AG04450 (cell line): ENCODE measurements at regions not wholly inside any gene's neighbourhood (a gene's known extent, or its start where the extent isn't known, plus 50 kb on each side); places are given as distances from the start of the nearest gene placed in this dataset.

Source experiments
- CTCF ChIA-PET: fragments of 300-600, 350-600 bp; formaldehyde crosslinking; extraction: SDS; loops from one replicate; lab custom pipeline; 2022; ENCODE audit warnings: antibody characterized with exemption, inconsistent platforms; lab: Charles Lee
- POLR2A ChIA-PET: fragments of 350-600 bp; formaldehyde crosslinking; extraction: SDS; loops from one replicate; lab custom pipeline; 2021; ENCODE audit warnings: antibody characterized with exemption, inconsistent platforms; lab: Yijun Ruan, JAX
- DNase-seq: peaks from one replicate; pipeline ENCODE4 v3.0.0-alpha.2; 2011; ENCODE audit warnings: low read depth, low spot score
- H3K27ac ChIP-seq: one replicate; pipeline ENCODE4 v1.5.1; 2012; ENCODE audit warnings: low read depth, low read length, control low read depth
- H3K27me3 ChIP-seq: one replicate; pipeline ENCODE4 v1.6.0; 2012; ENCODE audit warnings: low read length; ENCODE audit not compliant: control insufficient read depth, insufficient read depth
- H3K4me3 ChIP-seq: 2 replicates; pipeline ENCODE4 v1.5.1; 2011; ENCODE audit warnings: mild to moderate bottlenecking, low read depth, low read length, control low read depth
- H3K9me3 ChIP-seq: 2 replicates; pipeline ENCODE4 v1.5.1; 2012; ENCODE audit warnings: low read length; ENCODE audit not compliant: control insufficient read depth, insufficient read depth
- CTCF ChIP-seq: IDR thresholded peaks from 2 replicates; pipeline ENCODE4 v1.5.1; 2011; ENCODE audit warnings: low read depth, low read length, control low read depth, inconsistent platforms

- H3K4me3 ChIP-seq = no peak overlapping the region
- peaks cover 53% of the 10 kb centered on the region for H3K27me3 ChIP-seq
- DNase-seq = no peak
- ChIA-PET POLR2A (no interaction called here), CTCF (interaction anchor here (0.9 kb wide), 1 partner anchor 71 kb away, joined by 3 read pairs; no protein-coding TSS in a partner anchor)
- H3K9me3 ChIP-seq = no peaks in the 10 kb centered on the region; the same call in 1 of the 2 replicates
- TF ChIP-seq CTCF = no peak
- H3K27ac ChIP-seq = no peak overlapping the region
These were observed 101.3 kb downstream of the CRYAA start for GRCh38 chr21:43269957-43270705.

GRCh38 chr21:43269440-43269839 lies 100.6 kb downstream of the CRYAA start:
- DNase-seq = no peak
- H3K4me3 ChIP-seq = no peak overlapping the region
- POLR2A ChIA-PET = no interaction called here
- H3K9me3 ChIP-seq = no peaks in the 10 kb centered on the region; the same call in 1 of the 2 replicates
- peak; percentile 22; the same call in 1 of the 2 replicates for TF ChIP-seq CTCF
- H3K27me3 ChIP-seq = peaks cover 48% of the 10 kb centered on the region
- no peak overlapping the region for H3K27ac ChIP-seq
- CTCF ChIA-PET = interaction anchor here (0.9 kb wide), 1 partner anchor 70 kb away, joined by 3 read pairs; no protein-coding TSS in a partner anchor

GRCh38 chr21:43268804-43269186 lies 100.0 kb downstream of the CRYAA start:
- ChIA-PET CTCF (no interaction called here), POLR2A (no interaction called here)
- Histone ChIP-seq H3K27me3 (peaks cover 44% of the 10 kb centered on the region), H3K27ac (no peak overlapping the region), H3K9me3 (no peaks in the 10 kb centered on the region; the same call in 1 of the 2 replicates), H3K4me3 (no peak overlapping the region)
- DNase-seq = no peak
- no peak for TF ChIP-seq CTCF

GRCh38 chr21:43268086-43268803 lies 99.4 kb downstream of the CRYAA start:
- Histone ChIP-seq H3K27ac (no peak overlapping the region), H3K9me3 (no peaks in the 10 kb centered on the region; the same call in 1 of the 2 replicates), H3K4me3 (no peak overlapping the region), H3K27me3 (peaks cover 38% of the 10 kb centered on the region)
- TF ChIP-seq CTCF = no peak
- CTCF ChIA-PET = no interaction called here
- POLR2A ChIA-PET = no interaction called here
- DNase-seq = no peak
